Adrenal gland (tissue), 5 donors: ENCODE measurements at regions not wholly inside any gene's neighbourhood (a gene's known extent, or its start where the extent isn't known, plus 50 kb on each side); places are given as distances from the start of the nearest gene placed in this dataset.

Experiments
- CTCF ChIP-seq, 6 experiments: fragments of 450-650 bp in 4 of 6; fragments of 200-600 bp in 2 of 6; sonication (generic) in 1 of 6; IDR thresholded peaks; 1 replicate in 5 of 6; 2 replicates in 1 of 6; pipeline versions ENCODE4 v1.5.1 to v1.8.0; 2016 to 2021; ENCODE audit warnings: antibody characterized with exemption in 6 of 6, mild to moderate bottlenecking in 2 of 6, moderate library complexity in 1 of 6
- POLR2A ChIP-seq, 2 donors: fragments of 450-650 bp; IDR thresholded peaks; one replicate each; pipeline ENCODE4 v1.6.1; 2017; ENCODE audit warnings: antibody characterized with exemption in 2 of 2, mild to moderate bottlenecking in 2 of 2, moderate library complexity in 1 of 2
- donor health status: DM: no; HTN: no; CAD: no.

GRCh38 chr13:75180805-75181455 lies 301.0 kb downstream of the TBC1D4 start:
- TF ChIP-seq CTCF (IDR thresholded peaks at IDR 0.05) (no peak), POLR2A (IDR thresholded peaks at IDR 0.05) (no peak)
